Calu3 (cell line): ENCODE measurements at regions not wholly inside any gene's neighbourhood (a gene's known extent, or its start where the extent isn't known, plus 50 kb on each side); places are given as distances from the start of the nearest gene placed in this dataset.

Experiments
- BruUV-seq: library from RNA; stranded (reverse); fragments of 400-500 nt; replicated peaks from 2 replicates; lab custom pipeline; 2021; lab: Mats Ljungman, UMichigan
- CTCF ChIA-PET: fragments of 300-600 bp; sonication (Branson Sonifier 250); formaldehyde crosslinking; loops from one replicate; lab custom pipeline; 2022; ENCODE audit warnings: antibody characterized with exemption; lab: Charles Lee
- DNase-seq: peaks from one replicate; pipeline ENCODE4 v3.0.0; 2022
- H3K27ac Mint-ChIP-seq: one replicate; pipeline ENCODE4 v1.8.0; 2022; ENCODE audit warnings: mixed read lengths; ENCODE audit not compliant: unreplicated experiment
- H3K27me3 Mint-ChIP-seq: one replicate; pipeline ENCODE4 v1.8.0; 2022; ENCODE audit warnings: mixed read lengths; ENCODE audit not compliant: unreplicated experiment
- H3K36me3 Mint-ChIP-seq: one replicate; pipeline ENCODE4 v1.8.0; 2022; ENCODE audit warnings: mild to moderate bottlenecking, moderate library complexity, mixed read lengths; ENCODE audit not compliant: insufficient read depth, unreplicated experiment
- H3K4me1 Mint-ChIP-seq: one replicate; pipeline ENCODE4 v1.8.0; 2022; ENCODE audit warnings: mild to moderate bottlenecking, low read depth, mixed read lengths; ENCODE audit not compliant: unreplicated experiment
- H3K4me3 Mint-ChIP-seq: one replicate; pipeline ENCODE4 v1.8.0; 2022; ENCODE audit warnings: mild to moderate bottlenecking, low read depth, moderate library complexity, mixed read lengths; ENCODE audit not compliant: unreplicated experiment
- H3K9me3 Mint-ChIP-seq: one replicate; pipeline ENCODE4 v1.8.0; 2022; ENCODE audit warnings: low read depth, mixed read lengths; ENCODE audit not compliant: unreplicated experiment
- CTCF ChIP-seq: fragments of 200-600 bp; IDR thresholded peaks from one replicate; pipeline ENCODE4 v1.8.0; 2022; ENCODE audit warnings: antibody characterized with exemption; ENCODE audit not compliant: unreplicated experiment
- intact Hi-C: fragments of 100-400 bp; cut with micrococcal nuclease; formaldehyde crosslinking; loops from one replicate; pipeline ENCODE4 v1.10.0; 2022; ENCODE audit not compliant: unreplicated experiment

GRCh38 chr6:169121013-169121412 is 132.6 kb downstream of the THBS2 start:
- Mint-ChIP-seq H3K27me3 (no peaks in the 10 kb centered on the region), H3K4me3 (no peak overlapping the region), H3K27ac (no peak overlapping the region), H3K9me3 (peaks cover 3% of the 10 kb centered on the region), H3K4me1 (no peaks in the 10 kb centered on the region), H3K36me3 (no peaks in the 10 kb centered on the region)
- TF ChIP-seq CTCF = no peak
- intact Hi-C loops = no loop called here
- no peak for DNase-seq
- CTCF ChIA-PET = no interaction called here
- no TSS peak for BruUV-seq

- no peak overlapping the region for H3K27ac Mint-ChIP-seq
- CTCF ChIA-PET = no interaction called here
- no TSS peak for BruUV-seq
Measured at GRCh38 chr6:169119669-169120068, 134.0 kb downstream of the THBS2 start.

GRCh38 chr6:169118346-169118830 is 135.3 kb downstream of the THBS2 start:
- CTCF ChIA-PET = no interaction called here
- intact Hi-C loops = no loop called here
- no peak for TF ChIP-seq CTCF
- peaks cover 3% of the 10 kb centered on the region for H3K9me3 Mint-ChIP-seq
- no TSS peak for BruUV-seq
- H3K27ac Mint-ChIP-seq = no peak overlapping the region
- no peaks in the 10 kb centered on the region for H3K4me1 Mint-ChIP-seq
- no peak overlapping the region for H3K4me3 Mint-ChIP-seq
- H3K36me3 Mint-ChIP-seq = no peaks in the 10 kb centered on the region
- no peaks in the 10 kb centered on the region for H3K27me3 Mint-ChIP-seq
- no peak for DNase-seq

More at GRCh38 chr6:169119669-169120068, 134.0 kb downstream of the THBS2 start:
- intact Hi-C loops = no loop called here
- H3K4me1 Mint-ChIP-seq = no peaks in the 10 kb centered on the region
- H3K36me3 Mint-ChIP-seq = no peaks in the 10 kb centered on the region
- no peak overlapping the region for H3K4me3 Mint-ChIP-seq
- peaks cover 3% of the 10 kb centered on the region for H3K9me3 Mint-ChIP-seq
- no peak for TF ChIP-seq CTCF
- DNase-seq = no peak
- H3K27me3 Mint-ChIP-seq = no peaks in the 10 kb centered on the region

- CTCF ChIA-PET = no interaction called here
- no peaks in the 10 kb centered on the region for H3K36me3 Mint-ChIP-seq
- H3K27me3 Mint-ChIP-seq = no peaks in the 10 kb centered on the region
- no peak overlapping the region for H3K4me3 Mint-ChIP-seq
- H3K27ac Mint-ChIP-seq = no peak overlapping the region
- intact Hi-C loops = no loop called here
- no peaks in the 10 kb centered on the region for H3K4me1 Mint-ChIP-seq
- no TSS peak for BruUV-seq
- H3K9me3 Mint-ChIP-seq = peaks cover 3% of the 10 kb centered on the region
- TF ChIP-seq CTCF = no peak
- no peak for DNase-seq
Measured at GRCh38 chr6:169117663-169118062, 136.0 kb downstream of the THBS2 start.
